Duodenal mucosa (tissue), 2 donors: ENCODE measurements at regions not wholly inside any gene's neighbourhood (a gene's known extent, or its start where the extent isn't known, plus 50 kb on each side); places are given as distances from the start of the nearest gene placed in this dataset.

Experiments used
- H3K27ac ChIP-seq: one replicate; pipeline ENCODE4 v1.7.0; 2013; ENCODE audit warnings: low read depth, low read length
- H3K27me3 ChIP-seq, 2 donors: one replicate each; pipeline ENCODE4 v1.7.0; 2013; ENCODE audit warnings: low read length in 2 of 2, control low read depth in 1 of 2; ENCODE audit not compliant: insufficient read depth in 2 of 2, control insufficient read depth in 1 of 2
- H3K36me3 ChIP-seq, 2 donors: one replicate each; pipeline ENCODE4 v1.7.0; 2013; ENCODE audit warnings: low read length in 2 of 2, control low read depth in 1 of 2; ENCODE audit not compliant: insufficient read depth in 2 of 2, control insufficient read depth in 1 of 2
- H3K4me1 ChIP-seq, 2 donors: one replicate each; pipeline ENCODE4 v1.7.0; 2013; ENCODE audit warnings: low read length in 2 of 2, control low read depth in 1 of 2; ENCODE audit not compliant: insufficient read depth in 2 of 2, control insufficient read depth in 1 of 2
- H3K4me3 ChIP-seq, 2 donors: one replicate each; pipeline ENCODE4 v1.7.0; 2013; ENCODE audit warnings: low read length in 2 of 2, low read depth in 1 of 2
- H3K9ac ChIP-seq, 2 donors: one replicate each; pipeline ENCODE4 v1.7.0; 2013; ENCODE audit warnings: low read length in 2 of 2, low read depth in 1 of 2
- H3K9me3 ChIP-seq, 2 donors: one replicate each; pipeline ENCODE4 v1.7.0; 2013; ENCODE audit warnings: low read length in 2 of 2, control low read depth in 1 of 2; ENCODE audit not compliant: control insufficient read depth in 1 of 2

DNA sequence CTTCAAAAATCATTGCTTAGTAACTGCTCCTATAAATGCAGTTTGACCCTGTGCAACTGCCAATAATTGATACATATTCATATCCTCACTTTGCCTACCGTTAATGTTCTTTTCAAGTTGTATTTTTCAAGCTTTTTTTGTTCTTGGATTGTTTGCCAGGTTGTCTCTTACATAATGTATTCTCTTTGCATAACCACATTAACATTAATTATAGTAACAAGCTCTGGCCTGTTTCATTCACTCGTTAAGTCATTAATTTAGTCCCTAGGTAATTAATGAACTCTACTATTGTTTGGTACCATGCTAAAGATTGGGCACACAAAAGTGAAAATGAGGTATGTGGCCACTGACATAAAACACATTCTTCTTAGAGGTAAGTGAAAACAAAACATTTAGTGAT, 1338.8 kb downstream of the NSUN3 start:
- H3K27ac ChIP-seq = no peak overlapping the region
- H3K36me3 ChIP-seq = no peaks in the 10 kb centered on the region
- no peaks in the 10 kb centered on the region for H3K27me3 ChIP-seq
- H3K4me1 ChIP-seq = no peaks in the 10 kb centered on the region
- H3K9ac ChIP-seq = no peak overlapping the region
- no peak overlapping the region for H3K4me3 ChIP-seq
- no peaks in the 10 kb centered on the region for H3K9me3 ChIP-seq

DNA sequence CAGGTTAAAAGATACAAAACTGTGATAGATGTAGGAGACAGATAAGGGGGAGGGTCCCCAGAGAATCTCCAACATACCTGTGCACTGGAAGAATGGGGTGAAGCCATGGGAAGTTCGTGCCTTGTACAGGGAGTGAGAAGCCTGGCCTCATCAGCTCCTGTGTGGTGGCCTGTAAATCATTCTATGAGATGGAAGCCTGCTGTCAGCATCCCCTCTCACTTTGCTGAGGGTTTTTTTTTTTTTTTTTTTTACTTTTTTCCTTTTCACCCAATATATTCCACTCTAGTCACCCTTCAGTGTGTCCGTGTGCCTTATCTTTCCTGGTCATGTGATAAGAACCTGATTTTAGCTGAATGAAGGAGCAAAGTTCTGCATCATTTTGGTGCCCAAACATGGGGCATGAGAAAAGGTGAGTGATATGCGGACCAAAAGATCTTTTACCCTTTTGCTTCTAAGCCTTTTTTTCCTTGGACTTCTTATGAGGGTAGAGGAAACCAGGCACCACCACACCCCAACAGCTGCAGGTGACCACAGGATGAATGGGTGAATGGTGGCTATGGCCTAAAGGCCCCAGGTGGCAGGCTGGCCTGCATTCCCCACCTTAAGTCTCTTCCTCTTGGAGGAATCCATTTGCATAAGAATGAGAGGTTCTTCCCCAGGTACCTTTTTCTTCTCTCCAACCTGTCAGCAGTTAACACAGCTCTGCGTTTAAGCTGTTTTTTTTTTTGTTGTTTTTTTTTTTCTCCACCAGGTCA, 1345.0 kb downstream of the NSUN3 start:
- H3K4me3 ChIP-seq = no peak overlapping the region
- H3K27me3 ChIP-seq = no peaks in the 10 kb centered on the region
- no peaks in the 10 kb centered on the region for H3K36me3 ChIP-seq
- no peak overlapping the region for H3K9ac ChIP-seq
- H3K4me1 ChIP-seq = no peaks in the 10 kb centered on the region
- H3K27ac ChIP-seq = no peak overlapping the region
- H3K9me3 ChIP-seq = no peaks in the 10 kb centered on the region

GRCh38 chr3:95408464-95408862, 1345.6 kb downstream of the NSUN3 start:
- H3K4me3 ChIP-seq = no peak overlapping the region
- no peaks in the 10 kb centered on the region for H3K4me1 ChIP-seq
- H3K9ac ChIP-seq = no peak overlapping the region
- no peaks in the 10 kb centered on the region for H3K27me3 ChIP-seq
- H3K36me3 ChIP-seq = no peaks in the 10 kb centered on the region
- no peak overlapping the region for H3K27ac ChIP-seq
- no peaks in the 10 kb centered on the region for H3K9me3 ChIP-seq

DNA sequence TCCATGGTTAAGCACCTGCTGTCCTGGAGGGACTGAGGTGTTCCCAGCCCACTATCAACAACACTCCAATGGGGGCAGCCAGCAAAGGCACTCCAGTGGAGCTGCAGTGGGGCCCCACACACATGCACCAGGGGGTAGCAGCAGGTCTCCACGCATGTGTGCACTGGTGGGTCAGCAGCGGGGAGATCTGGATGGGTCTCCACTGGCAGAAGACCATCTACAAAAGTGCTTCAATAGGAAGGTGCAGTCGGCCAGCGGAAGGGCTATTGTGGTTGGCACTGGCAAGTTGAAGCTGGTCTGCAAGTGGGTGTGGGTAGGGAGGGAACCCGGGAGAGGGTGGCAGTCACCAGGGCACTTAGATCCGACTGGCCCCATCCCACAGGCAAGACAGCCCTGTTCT, 1355.4 kb downstream of the NSUN3 start:
- H3K27me3 ChIP-seq = no peaks in the 10 kb centered on the region
- no peaks in the 10 kb centered on the region for H3K4me1 ChIP-seq
- H3K4me3 ChIP-seq = no peak overlapping the region
- no peaks in the 10 kb centered on the region for H3K9me3 ChIP-seq
- H3K9ac ChIP-seq = no peak overlapping the region
- no peaks in the 10 kb centered on the region for H3K36me3 ChIP-seq
- no peak overlapping the region for H3K27ac ChIP-seq

DNA sequence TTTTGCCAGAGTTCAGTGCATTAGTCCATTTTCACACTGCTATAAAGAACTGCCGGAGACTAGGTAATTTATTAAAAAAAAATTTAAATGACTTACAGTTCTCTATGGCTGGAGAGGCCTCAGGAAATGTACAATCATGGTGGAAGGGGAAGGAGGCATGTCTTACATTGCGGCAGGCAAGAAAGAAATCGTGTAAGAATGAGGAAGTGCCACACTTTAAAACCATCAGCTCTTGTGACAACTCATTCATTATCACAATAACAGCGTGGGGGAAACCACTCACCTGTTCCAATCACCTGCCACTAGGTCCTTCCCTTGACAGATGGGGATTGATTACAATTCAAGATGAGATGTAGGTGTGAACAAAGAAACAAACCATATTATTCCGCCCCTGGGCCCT, 1361.4 kb downstream of the NSUN3 start:
- Histone ChIP-seq H3K4me3 (no peak overlapping the region), H3K9ac (no peak overlapping the region), H3K27me3 (no peaks in the 10 kb centered on the region), H3K4me1 (no peaks in the 10 kb centered on the region), H3K27ac (no peak overlapping the region), H3K9me3 (no peaks in the 10 kb centered on the region), H3K36me3 (no peaks in the 10 kb centered on the region)

DNA sequence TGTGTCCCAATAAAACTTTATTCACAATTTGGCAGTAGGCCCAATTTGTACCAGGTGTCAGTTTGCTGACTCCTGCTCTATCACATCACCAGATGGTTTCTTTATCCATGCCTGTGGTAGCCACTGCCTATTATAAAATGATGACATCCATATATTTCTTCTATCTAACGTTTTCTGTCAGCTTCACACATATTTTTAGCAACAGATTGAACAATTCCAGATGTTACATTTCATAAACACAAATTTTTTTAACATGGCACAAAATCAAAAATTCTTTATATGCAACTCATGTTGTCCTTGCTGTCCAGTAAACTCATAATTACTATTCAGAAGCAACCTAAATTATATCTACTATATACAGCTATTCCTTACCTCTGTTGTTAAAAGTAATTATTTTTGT, 1371.6 kb downstream of the NSUN3 start:
- Histone ChIP-seq H3K27ac (no peak overlapping the region), H3K9ac (no peak overlapping the region), H3K4me1 (no peaks in the 10 kb centered on the region), H3K36me3 (no peaks in the 10 kb centered on the region), H3K9me3 (no peaks in the 10 kb centered on the region), H3K27me3 (no peaks in the 10 kb centered on the region), H3K4me3 (no peak overlapping the region)

DNA sequence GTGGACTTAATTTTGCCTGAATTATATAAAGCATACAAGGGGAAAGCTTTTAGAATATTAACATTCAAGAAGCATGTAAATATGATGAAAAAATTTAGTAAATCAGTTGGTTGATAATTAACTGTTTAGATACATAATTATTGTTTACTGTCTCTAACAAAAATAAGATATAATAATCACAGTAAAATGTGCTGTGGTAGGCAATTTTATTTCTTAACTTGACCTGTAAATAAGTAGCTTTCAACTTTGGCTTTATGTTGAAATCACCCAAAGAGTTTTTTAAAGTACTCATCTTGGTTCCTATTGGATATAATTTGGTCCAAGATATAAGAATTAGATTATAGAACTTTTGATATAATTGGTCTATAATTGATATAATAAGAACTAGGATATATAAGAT, 1374.5 kb downstream of the NSUN3 start:
- Histone ChIP-seq H3K27me3 (no peaks in the 10 kb centered on the region), H3K4me3 (no peak overlapping the region), H3K36me3 (no peaks in the 10 kb centered on the region), H3K9ac (no peak overlapping the region), H3K27ac (no peak overlapping the region), H3K9me3 (no peaks in the 10 kb centered on the region), H3K4me1 (no peaks in the 10 kb centered on the region)

GRCh38 chr3:95438274-95438673, 1375.4 kb downstream of the NSUN3 start:
- Histone ChIP-seq H3K9me3 (no peaks in the 10 kb centered on the region), H3K36me3 (no peaks in the 10 kb centered on the region), H3K4me3 (no peak overlapping the region), H3K27ac (no peak overlapping the region), H3K27me3 (no peaks in the 10 kb centered on the region), H3K9ac (no peak overlapping the region), H3K4me1 (no peaks in the 10 kb centered on the region)

DNA sequence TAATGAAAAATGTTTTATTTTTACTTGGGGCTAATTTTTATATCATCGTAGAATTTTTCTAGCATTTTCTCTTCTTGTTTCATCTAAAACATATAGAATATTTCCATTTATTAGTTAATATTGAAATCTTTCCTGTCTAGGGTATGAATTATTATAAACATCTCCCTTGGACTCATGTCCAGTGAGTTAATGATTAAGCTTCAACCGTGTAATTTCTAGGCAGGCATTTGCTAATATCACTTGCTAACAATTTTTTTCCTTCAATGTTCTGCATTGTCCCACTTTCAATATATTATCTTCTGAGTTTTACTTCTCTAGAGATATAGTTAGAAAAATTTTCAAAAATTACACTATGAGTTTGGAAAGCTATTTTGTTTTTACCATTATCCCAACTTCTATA, 1371.6 kb upstream of the EPHA6 start:
- Histone ChIP-seq H3K9me3 (no peaks in the 10 kb centered on the region), H3K4me1 (no peaks in the 10 kb centered on the region), H3K36me3 (no peaks in the 10 kb centered on the region), H3K27ac (no peak overlapping the region), H3K27me3 (no peaks in the 10 kb centered on the region), H3K4me3 (no peak overlapping the region), H3K9ac (no peak overlapping the region)

GRCh38 chr3:95449841-95450240, 1364.6 kb upstream of the EPHA6 start:
- Histone ChIP-seq H3K4me3 (no peak overlapping the region), H3K27ac (no peak overlapping the region), H3K4me1 (no peaks in the 10 kb centered on the region), H3K36me3 (no peaks in the 10 kb centered on the region), H3K27me3 (no peaks in the 10 kb centered on the region), H3K9ac (no peak overlapping the region), H3K9me3 (no peaks in the 10 kb centered on the region)

DNA sequence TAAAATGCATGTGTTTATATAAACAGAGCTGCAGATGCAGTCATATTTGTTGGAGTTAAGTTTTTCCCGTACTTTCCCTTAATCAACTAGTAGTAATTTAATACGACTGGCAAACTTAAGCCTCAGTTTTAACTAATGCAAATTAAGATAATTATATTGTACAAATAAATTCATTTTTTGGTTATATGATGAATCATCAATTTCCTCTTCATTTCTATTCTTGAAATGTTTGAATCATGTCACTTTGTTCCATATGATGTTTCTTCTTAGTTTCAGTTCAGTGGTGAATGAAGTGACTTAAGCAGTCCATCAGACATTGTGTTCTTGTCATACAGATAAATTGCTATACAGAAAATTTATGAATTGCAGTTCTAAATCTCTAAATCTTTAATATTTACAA, 1361.2 kb upstream of the EPHA6 start:
- Histone ChIP-seq H3K4me3 (no peak overlapping the region), H3K27me3 (no peaks in the 10 kb centered on the region), H3K9me3 (no peaks in the 10 kb centered on the region), H3K27ac (no peak overlapping the region), H3K36me3 (no peaks in the 10 kb centered on the region), H3K9ac (no peak overlapping the region), H3K4me1 (no peaks in the 10 kb centered on the region)
